Posterior cingulate gyrus (tissue), 11 donors: ENCODE measurements at regions not wholly inside any gene's neighbourhood (a gene's known extent, or its start where the extent isn't known, plus 50 kb on each side); places are given as distances from the start of the nearest gene placed in this dataset.
A peak's percentile ranks its signal among the peaks of the same experiment; 100 is the strongest.
"Not testable (repeated sequence)": the region's sequence is repeated elsewhere in the genome, so short reads cannot be mapped to it uniquely, and the experiment has no call there.

Experiments used
- DNase-seq, 10 donors: peaks; one replicate each; pipeline versions ENCODE4 v3.0.0 to v3.0.0-alpha.2; 2020 to 2021; ENCODE audit warnings: mixed read lengths in 3 of 10
- intact Hi-C: fragments of 100-400 bp; cut with DNase I; formaldehyde crosslinking; loops from one replicate; pipeline ENCODE4 v1.15.1; 2023

DNA sequence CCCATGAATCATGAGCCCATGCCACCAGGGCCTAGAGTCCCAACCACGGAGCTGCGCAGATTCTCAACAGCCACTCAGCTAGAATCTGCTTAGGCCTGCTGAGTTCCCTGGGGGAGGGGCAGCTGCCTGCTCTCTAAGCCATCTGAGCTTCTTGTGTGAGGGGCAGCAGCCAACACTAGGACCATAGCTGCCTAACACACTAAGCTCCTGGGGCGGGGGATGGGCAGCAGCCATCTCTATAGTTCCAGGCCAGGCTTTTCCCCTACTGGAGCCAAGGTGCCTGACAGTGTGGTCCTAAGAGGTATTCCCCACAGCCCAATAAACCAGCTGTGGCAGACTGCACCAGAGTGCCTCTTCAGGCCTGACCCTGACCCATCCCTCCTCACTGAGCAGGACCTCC is 255.9 kb upstream of the ACO1 start:
- no peak for DNase-seq
- intact Hi-C loops = no loop called here

DNA sequence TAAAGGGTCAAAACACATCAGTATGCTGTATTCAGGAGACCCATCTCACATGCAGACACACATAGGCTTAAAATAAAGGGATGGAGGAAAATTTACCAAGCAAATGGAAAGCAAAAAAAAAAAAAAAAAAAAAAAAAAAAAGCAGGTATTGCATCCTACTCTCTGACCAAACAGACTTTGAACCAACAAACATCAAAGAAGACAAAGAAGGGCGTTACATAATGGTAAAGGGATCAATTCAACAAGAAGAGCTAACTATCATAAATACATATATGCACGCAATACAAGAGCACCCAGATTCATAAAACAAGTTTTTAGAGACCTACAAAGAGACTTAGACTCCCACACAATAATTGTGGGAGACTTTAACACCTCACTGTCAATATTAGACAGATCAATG is 253.7 kb upstream of the ACO1 start:
- DNase-seq, intact Hi-C loops: not testable (repeated sequence)

DNA sequence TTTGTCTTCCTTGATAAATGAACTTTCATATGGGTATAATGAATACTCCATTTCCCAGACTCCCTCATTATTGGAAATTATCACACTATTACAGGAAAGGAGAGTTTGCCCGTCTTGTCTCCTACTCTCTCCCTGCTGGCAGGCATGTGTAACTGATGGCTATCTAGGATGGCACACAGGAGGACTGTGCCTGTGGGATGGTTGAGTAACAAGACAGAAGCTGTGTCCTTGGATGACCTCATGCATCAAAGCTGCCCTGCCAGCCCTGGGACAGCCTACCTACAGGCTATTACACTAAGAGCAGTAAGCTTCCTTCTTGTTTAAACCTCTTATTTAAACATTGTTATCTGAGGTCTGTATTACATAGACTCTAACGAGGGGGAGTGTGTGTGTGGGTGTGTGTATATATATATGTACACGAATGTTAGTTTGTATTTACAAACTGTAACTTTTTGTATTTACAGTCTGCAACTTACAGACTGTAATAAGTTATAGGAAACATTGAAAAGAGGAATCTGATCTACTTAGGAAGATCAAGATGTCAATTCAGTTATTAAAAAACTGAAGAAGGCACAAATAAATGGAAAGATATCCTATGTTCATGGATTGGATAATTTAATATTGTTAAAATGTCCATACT is 247.6 kb upstream of the ACO1 start:
- no peak for DNase-seq
- intact Hi-C loops = no loop called here

DNA sequence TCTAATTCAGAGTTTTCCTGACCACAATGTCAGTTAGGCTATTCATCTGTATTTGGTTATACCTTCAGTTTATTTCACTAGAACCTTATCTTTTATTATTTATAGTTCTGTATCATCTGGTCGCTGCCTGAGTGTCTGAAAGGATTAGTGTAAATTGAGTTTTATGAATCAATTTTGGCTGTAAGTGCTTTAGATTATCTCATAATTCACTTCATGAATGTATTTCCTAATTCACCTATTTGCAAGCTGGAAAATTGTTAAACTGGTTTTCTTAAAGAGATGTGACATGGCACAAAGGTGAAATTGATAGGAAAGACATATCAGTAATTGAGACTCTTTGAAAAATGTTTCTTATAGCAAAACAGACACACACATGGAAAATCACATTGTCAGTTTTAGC is 242.4 kb upstream of the ACO1 start:
- intact Hi-C loops = no loop called here
- no peak for DNase-seq

DNA sequence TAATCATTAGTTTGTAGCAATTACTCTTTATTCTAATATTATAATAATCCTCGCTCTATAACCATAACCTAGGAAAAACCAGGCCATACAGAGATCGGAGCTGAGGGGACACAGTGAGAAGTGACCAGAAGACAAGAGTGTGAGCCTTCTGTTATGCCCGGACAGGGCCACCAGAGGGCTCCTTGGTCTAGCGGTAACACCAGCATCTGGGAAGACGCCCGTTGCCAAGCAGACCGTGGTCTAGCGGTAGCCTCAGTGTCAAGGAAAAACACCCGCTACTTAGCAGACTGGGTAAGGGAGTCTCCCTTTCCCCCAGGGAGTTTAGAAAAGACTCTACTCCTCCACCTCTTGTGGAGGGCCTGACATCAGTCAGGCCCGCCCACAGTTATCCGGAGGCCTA is 235.9 kb upstream of the ACO1 start:
- not testable (repeated sequence) for DNase-seq

DNA sequence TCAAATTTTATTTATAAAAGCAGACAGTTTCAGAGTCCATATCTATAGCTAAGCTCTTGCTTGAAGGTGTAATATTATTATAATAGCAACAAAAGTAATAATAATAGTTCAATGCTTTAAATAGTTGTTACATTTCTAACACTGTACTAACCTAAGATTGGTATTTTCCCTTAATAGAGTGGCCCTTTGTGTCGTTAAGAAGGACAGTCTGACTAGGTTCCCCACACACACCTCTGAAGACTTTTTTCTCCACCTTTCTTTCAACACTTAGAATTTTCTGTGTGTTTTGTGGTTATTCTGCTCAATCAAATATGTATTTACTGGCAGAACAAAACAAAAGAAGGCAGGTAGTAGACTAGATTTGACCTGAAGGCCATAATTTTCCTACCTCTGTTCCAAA is 223.2 kb upstream of the ACO1 start:
- intact Hi-C loops = no loop called here
- no peak for DNase-seq

More for the DNA sequence above, 235.9 kb upstream of the ACO1 start:
- intact Hi-C loops = not testable (repeated sequence)

DNA sequence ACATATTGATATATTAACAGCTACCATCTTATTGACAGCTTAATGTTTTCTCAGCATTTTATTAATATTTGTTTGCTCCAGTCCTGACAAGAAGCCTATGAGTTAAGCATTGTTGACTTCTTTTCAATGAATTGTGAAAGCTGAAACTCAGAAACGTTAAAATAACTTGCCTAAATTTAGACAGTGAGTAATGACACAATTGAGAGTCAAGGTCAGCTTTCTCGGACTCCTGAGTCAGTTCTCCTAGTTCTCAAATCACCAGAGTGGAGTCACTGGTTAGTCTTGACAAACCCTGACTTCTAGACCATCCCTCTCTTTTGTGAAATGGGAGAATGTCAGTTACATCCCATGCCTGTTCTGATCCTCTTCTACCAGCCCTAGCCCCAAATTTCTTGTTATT is 222.7 kb upstream of the ACO1 start:
- no peak for DNase-seq
- intact Hi-C loops = no loop called here

DNA sequence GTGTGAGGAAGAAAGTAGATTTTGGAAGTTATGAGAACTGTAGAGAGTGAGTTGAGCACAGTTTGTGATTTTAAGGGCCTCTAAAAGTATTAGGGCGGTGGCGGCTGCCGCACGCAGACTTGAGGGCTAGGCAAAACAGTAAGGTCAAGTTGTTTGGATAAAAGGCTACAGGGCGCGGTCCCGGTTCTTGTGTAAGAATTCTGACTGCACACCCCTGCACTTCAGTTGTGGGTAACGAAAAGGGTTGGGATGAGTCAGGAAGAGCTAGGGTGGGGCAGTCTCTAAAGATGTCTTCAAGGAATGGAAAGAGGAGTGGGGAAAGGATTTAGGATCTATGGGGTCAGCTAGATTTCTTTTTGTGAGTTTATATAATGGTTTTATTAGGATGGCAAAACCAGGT is 218.1 kb upstream of the ACO1 start:
- DNase-seq, intact Hi-C loops: not testable (repeated sequence)

DNA sequence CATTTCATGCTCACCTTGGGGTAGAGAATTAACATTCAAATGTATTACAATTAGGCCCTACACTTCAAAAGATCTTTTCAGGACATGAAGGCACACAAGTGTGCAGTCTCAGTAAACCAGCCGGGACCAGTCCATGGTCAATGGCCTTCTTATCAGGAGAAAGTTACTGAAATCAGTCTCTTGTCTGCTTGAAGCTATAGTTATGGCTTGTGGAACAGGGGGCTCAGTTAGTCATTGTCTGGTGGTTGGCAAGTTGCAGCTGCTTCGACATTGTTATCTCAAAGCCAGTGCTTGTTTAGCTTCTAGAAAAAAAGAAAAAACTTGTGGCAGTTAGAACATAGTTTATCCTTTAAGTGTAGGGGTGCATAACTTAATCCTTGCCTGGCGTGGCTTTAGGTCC is 213.1 kb upstream of the ACO1 start:
- intact Hi-C loops = no loop called here
- DNase-seq = no peak

DNA sequence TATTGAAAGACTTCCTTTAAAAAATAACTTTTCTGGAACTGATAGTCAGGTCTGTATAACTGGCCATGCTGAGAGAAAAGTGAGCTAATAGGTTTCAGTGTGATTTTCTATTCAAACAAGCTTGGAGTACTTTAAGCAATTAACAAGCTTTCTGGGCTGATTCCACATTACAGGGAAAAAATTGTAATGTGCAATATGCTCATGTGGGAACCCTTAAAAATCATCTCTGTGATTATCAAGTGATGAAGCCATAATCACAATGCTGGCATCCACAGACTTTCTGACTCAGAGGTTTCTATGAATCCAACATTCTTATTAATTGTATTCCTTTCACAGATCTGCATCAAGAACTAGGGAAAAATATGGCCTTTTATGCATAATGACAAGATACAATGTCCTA is 212.2 kb upstream of the ACO1 start:
- DNase-seq = no peak
- intact Hi-C loops = no loop called here

DNA sequence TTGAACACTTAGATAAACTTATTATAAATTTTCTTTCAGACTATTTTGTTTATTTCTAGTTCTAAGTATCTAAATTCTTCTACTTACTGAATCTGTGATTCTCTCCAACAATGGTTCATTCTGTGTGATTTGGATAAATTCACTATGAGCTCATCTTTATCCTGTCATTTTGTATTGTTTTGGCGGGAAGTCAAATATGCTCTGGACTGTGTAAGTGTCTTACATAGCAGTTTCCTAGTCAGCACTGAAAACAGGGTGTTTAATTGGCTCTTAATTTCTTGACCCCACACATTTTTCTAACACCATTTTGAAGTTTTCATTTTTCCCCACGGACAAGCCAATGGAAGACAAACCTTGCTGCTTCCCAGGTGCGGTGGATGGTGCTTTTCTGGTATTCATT is 207.0 kb upstream of the ACO1 start:
- no peak for DNase-seq
- intact Hi-C loops = no loop called here

DNA sequence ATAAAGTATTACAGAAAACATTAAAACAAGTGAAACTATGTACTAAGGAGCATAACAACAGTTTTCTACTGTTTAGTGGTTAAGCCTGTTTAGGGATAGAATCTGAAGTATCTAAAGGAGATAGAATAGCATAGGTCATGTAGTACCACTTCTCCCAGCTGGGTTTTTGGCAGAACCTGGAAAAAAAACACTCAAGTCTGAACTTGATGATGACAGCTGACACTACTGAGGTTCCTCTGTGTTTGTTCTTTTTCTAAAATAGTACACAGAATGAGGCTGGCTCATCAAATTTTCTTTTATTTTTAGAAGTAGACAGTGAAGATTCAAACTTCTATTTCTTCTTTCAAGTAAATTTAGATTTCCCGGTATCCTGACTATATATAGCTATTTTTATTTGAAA is 203.8 kb upstream of the ACO1 start:
- no peak for DNase-seq
- intact Hi-C loops = no loop called here

DNA sequence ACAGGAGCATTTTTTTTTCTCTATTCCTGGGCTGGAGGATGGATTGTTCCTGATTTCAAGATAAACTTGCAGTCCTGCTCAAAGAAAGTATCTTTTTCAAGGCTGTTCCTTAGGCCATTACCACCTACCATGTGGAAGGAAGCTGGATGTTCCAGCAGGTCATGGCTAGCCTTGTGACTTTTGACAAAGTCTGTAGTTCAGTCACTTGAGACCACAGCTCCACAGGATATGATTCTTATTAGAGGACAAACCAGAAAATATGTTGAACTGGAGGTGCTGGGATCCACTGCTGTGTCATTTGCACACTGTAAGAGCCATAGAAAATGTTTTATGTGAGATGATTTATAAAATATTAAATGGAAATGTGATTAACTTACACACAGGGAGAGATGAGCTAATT is 184.2 kb upstream of the ACO1 start:
- intact Hi-C loops = no loop called here
- no peak for DNase-seq

DNA sequence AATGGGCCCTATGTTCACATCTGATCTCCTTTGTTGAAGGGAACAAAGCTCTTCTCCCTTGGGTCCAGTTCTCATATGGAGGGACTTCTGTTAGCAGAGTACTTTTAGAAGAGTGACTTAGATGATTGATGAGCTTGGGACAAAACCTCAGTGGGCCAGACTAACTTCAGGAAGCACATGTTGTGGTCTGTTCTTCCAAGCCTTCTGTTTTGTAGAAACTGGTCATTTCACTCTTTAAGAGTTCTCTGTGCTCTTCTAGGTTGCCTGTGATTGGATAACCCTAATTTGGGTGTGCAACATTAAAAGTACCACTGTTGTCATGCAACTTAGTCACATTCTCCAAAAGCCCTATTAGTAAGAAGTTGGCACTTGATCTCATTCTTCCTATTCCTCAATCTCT is 183.5 kb upstream of the ACO1 start:
- DNase-seq = no peak
- intact Hi-C loops = no loop called here

DNA sequence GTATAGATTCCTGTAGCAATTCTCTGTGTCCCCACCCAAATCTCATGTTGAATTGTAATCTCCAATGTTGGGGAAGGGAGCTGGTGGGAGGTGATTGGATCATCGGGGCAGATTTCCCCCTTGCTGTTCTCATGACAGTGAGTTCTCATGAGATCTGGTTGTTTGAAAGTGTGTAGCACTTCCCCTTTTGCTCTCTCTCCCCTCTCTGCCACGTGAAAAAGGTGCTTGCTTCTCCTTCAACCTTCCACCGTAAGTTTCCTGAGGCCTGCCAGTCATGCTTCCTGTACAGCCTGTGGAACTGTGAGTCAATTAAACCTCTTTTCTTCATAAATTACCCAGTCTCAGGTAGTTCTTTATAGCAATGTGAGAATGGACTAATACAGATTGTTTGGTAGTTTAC is 175.3 kb upstream of the ACO1 start:
- intact Hi-C loops = not testable (repeated sequence)

DNA sequence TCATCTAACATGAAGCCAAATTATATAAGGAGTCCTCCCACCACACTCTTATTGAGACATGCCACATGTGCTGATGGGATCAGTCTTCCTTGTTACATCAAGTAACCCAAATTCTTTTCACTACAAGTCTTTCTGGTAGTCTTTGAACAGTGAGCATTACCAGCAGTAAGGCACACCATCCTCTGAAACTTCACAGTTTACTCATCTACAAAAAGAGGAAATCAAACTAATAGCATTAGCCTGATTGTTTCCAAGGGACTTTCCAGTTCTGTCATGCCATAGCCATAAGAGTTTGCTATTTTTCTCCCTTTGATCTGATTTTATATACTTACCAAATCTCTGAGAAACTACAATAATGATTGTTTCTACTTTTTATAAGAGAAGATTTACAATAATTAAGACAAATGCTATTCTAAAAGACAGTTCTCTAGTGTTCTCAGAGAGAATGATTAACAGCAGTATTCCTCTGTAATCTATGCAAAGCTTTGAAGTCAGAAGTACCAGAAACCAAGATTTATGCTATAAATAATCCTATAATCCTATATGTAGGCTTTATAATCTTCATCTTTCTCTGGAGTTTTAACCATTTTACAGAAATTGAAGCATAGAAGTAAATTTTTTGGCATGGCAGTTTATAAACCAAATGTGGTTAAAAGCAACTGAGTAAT is 166.2 kb upstream of the ACO1 start:
- intact Hi-C loops = no loop called here
- no peak for DNase-seq

More for the DNA sequence above, 175.3 kb upstream of the ACO1 start:
- DNase-seq = not testable (repeated sequence)

DNA sequence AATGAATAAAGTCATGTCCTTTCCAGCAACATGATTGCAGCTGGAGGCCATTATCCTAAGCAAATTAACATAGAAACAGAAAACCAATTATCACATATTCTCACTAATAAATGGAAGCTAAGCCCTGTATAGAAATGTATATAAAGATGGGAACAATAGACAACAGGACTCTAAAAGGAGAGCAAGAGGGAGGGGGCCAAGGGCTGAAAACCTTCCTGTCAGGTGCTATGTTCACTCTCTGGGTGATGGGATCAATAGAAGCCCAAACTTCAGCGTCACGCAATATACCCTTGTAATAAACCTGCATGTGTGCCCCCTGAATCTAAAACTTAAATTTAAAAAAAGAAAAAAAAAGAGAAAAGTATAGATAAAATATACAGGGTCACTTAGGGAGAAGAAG is 163.7 kb upstream of the ACO1 start:
- DNase-seq = no peak
- intact Hi-C loops = no loop called here

DNA sequence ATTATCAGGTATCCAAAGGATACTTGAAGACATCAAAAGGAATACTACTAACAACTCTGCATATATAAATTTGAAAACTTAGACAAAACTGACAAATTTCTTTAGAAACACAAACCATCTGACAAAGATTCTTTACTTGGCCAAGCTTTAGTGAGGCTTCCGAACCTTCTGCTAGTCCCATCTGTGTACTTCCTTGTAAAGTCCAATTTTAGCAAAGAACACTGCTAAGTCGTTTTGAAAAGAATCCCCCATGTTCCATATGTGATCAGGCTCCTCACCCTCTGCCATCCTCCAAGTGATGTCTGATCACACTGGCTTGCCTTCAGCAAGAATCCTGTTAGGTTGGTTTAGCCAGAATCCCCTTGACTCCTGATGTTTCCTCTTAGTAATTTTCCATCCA is 150.0 kb upstream of the ACO1 start:
- no peak for DNase-seq
- intact Hi-C loops = no loop called here

DNA sequence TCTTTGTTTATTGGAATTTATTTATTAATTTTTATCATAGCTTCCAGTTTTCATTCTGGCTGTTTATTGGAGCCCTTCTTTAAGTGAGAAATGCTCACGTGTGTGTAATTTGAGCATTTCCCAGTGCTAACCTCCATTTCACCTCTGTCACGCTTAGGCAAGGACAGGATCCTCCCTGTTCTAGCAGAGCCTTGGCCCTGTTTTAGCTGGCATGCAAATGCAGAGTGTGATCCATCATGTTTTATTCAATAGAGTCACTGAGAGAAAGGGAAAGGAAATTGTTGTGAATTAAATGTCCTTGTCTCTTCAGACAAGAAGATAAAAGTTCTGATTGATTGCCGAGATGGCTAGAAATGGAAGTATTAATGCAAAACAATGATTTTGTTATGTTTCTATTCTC is 137.3 kb upstream of the ACO1 start:
- DNase-seq = peak in 2 of 10 donors; percentile 15 to 83
- intact Hi-C loops = no loop called here

DNA sequence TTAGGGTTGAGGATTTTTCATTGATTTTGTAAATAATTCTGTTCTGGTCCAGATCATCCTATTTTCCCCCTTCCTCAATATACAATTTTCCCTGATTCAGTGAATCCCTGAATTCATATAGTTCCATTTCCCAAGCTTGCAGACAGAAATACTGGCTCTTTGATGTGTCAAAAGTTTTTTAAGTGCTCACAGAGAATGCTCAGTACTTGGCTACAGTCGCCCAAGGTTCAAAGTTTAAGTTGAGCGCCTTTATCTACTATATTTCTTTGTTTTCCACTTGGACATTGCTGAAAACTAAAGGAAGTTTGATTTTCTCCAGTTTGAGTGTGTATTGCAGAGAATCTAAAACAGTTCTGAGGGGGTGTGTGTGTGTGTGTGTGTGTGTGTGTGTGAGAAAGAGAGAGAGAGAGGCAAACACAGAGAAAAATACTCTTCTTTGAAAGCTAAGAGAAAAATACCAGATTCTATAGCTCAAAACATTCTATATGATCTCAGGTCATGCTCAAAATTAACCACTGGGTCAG is 136.2 kb upstream of the ACO1 start:
- no peak for DNase-seq

DNA sequence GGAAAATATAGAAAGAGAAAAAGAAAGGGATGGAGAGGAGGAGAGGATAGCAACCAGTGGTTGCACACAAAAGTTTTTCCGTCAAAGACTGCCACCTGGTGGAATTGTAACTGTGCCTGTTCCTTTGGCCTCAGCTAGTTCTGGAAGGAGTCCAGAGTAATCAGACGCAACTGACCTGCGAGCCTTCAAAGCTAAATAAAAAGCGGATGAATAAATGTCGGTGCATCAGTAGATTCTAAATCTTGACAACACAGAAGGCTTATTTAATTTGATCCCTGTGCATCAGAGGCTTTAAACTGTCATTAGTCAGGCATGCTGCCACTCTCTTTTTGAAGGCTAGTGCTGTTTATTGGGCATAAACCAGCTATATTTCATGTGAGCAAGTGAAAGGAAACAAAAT is 132.9 kb upstream of the ACO1 start:
- peak in 5 of 10 donors; percentile 40 to 81 (median 51) for DNase-seq
- intact Hi-C loops = no loop called here

More for the DNA sequence above, 136.2 kb upstream of the ACO1 start:
- intact Hi-C loops = no loop called here

DNA sequence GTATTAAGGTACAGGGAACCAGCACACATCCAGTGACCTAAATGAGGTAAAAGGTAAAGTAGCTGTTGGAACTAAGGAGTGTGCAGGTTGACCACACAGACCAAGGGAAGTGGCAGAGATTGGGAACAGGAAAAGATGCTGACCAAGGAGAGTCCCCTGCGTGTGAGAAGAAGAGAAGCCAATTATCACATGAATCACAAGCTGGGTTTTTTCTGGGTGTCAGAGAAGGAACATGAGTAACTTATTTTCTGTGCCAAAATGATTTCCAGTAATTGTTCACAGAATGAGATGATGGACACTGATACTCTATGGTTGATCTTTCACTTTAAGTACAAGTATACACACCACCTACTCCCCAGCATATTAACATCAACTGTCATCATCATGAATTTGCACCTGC is 130.7 kb upstream of the ACO1 start:
- no peak for DNase-seq
- intact Hi-C loops = no loop called here
